ENCODE measurements at regions not wholly inside any gene's neighbourhood (a gene's known extent, or its start where the extent isn't known, plus 50 kb on each side); places are given as distances from the start of the nearest gene placed in this dataset.

- no peak for DNase-seq (ENCODE audit: low read depth)
- no peak overlapping the region for H3K4me3 ChIP-seq (ENCODE audit: low read length)
- TF ChIP-seq CTCF (conservative IDR thresholded peaks at IDR 0.05; ENCODE audit: low read depth, low read length) = no peak
These were observed 97.5 kb downstream of the METRNL start for GRCh38 chr17:83176623-83177583.

- TF ChIP-seq CTCF (conservative IDR thresholded peaks at IDR 0.05; ENCODE audit: low read depth, low read length) = no peak
- no peak overlapping the region for H3K4me3 ChIP-seq (ENCODE audit: low read length)
- DNase-seq (ENCODE audit: low read depth) = no peak
These were observed 98.5 kb downstream of the METRNL start for GRCh38 chr17:83177611-83178532.

- DNase-seq (ENCODE audit: low read depth) = no peak
- TF ChIP-seq CTCF (conservative IDR thresholded peaks at IDR 0.05; ENCODE audit: low read depth, low read length) = no peak
- no peak overlapping the region for H3K4me3 ChIP-seq (ENCODE audit: low read length)
These were observed 99.3 kb downstream of the METRNL start for GRCh38 chr17:83178533-83179304.

DNA sequence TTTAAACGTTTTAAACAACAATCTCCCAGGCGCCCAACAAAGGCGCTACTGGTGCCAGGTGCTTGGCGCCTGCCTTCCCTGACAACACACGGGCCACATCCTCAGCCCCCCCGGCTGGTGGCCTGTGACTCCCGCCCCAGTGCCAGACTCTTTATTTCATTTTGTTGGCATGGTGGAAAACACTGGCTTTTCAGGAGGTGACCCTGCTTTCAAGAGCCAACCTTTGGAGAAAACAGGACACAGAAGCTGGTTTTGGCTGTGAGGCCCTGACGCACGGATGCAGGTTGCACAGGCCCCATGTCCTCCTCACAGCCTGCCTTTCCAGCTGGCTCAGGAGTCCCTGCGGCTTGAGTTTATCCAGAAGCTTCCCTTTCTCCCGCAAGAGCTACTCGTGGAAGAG, 100.0 kb downstream of the METRNL start:
- DNase-seq (ENCODE audit: low read depth) = no peak
- no peak overlapping the region for H3K4me3 ChIP-seq (ENCODE audit: low read length)
- TF ChIP-seq CTCF (conservative IDR thresholded peaks at IDR 0.05; ENCODE audit: low read depth, low read length) = no peak

- no peak for TF ChIP-seq CTCF (conservative IDR thresholded peaks at IDR 0.05; ENCODE audit: low read depth, low read length)
- no peak overlapping the region for H3K4me3 ChIP-seq (ENCODE audit: low read length)
- DNase-seq (ENCODE audit: low read depth) = no peak
These were observed 100.4 kb downstream of the METRNL start for GRCh38 chr17:83179811-83180210.

DNA sequence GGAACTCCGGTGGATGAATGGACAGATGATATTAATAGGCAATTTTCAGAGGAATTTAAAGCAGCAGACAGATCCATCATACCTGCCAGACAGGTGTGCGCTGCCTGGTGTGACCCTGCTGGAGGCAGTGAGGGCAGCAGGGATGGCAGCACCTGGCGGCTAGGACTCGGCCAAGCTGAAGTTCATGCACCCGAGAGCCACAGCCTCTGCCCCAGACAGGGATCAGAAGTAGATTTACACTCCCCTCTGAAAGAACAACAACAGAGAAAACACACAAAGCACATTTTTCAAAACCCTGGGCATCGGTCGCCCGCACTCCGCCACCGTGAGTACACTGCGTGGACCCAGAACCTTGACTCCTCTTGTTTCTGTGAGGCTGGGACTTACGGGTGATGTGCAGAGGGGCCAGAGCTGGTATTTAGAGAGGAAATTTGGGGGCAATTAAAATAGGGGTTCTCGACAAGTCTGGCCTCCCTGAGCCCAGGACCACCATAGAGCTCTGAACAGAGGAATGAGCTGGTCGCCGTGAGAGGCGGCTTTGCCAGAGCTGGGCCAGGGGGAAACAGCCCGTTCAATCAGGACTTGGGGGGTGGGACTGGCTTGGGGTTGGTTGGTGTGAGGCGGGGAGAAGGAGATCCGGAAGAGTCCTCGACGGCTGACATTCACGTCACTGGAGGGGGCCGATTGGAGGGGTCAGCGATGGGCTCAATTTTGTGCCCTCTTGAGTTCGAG, 101.0 kb downstream of the METRNL start:
- no peak for TF ChIP-seq CTCF (conservative IDR thresholded peaks at IDR 0.05; ENCODE audit: low read depth, low read length)
- DNase-seq (ENCODE audit: low read depth) = no peak
- no peak overlapping the region for H3K4me3 ChIP-seq (ENCODE audit: low read length)

Data from retinal pigment epithelial cell (primary cell).